Stimulated activated CD4-positive, alpha-beta T cell treated with anti-CD3 and anti-CD28 coated beads, Interleukin-1b, Interleukin-23, amount 100 ng/mL, for 24 hours (primary cell): ENCODE measurements at regions not wholly inside any gene's neighbourhood (a gene's known extent, or its start where the extent isn't known, plus 50 kb on each side); places are given as distances from the start of the nearest gene placed in this dataset.

Experiments
- DNase-seq, 4 experiments: peaks; one replicate each; pipeline ENCODE4 v3.0.0-alpha.2; 2020; ENCODE audit warnings: low read depth in 4 of 4, low spot score in 1 of 4

- DNase-seq, result no peak
These were observed 878.1 kb downstream of the NLGN4Y start for GRCh38 chrY:15402451-15402850.

DNA sequence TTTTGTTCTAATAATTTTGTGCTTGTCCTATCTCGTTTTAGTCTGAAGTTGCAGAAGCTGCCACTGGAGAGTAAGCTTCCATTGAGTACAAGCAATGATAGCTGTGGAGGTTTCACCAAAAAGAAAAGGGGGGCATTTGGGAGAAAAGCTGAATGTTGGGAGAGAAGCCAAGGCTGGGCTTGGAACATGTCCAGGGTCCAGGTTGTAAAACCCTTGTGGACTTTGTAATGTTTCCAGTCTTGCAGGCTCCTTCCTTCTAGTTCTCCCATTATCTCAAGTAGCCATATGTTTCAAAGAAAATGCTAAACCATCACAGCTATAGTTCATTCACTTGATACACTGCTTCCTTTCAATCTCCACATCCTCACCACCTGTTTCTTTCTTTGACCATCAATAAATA is 880.2 kb downstream of the NLGN4Y start:
- no peak for DNase-seq

DNA sequence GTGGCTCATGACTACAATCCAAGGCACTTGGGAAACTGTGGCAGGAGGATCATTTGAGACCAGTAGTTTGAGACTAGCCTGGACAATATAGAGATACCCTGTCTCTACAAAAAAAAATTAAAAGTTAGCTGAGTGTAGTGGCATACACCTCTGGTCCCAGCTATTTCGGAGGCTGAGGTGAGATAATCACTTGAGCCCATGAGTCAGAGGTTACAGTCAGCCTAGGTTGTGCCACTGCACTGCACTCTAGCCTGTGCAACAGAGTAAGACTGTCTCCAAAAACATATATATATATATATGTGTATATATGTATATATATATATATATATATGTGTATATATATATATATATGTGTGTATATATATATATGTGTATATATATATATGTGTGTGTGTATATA is 890.8 kb downstream of the NLGN4Y start:
- DNase-seq, result no peak

- no peak for DNase-seq
These were observed 894.3 kb downstream of the NLGN4Y start for GRCh38 chrY:15418613-15419012.

DNA sequence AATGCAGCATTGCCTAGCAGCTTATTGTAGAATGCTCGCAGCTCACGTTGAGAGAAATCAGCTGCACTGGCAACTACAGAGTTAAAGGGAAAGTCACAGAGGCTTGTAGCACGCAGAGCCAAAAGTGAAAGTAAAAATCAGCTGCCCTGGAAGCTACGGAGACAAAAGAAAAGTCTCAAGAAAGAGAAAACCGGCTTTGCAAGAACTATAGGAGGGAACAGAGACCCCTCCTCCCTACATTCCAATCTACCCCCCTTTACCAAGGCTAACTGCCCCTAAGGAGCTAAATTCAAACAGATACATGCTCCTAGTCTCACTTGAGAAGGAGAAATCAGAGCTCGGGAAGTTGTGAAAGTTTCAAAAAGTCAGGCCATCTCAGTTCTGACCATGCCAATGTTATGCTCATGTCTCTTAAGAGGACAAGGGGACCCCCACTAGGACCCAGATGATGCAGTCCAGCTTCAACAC is 900.4 kb downstream of the NLGN4Y start:
- DNase-seq, result no peak

DNA sequence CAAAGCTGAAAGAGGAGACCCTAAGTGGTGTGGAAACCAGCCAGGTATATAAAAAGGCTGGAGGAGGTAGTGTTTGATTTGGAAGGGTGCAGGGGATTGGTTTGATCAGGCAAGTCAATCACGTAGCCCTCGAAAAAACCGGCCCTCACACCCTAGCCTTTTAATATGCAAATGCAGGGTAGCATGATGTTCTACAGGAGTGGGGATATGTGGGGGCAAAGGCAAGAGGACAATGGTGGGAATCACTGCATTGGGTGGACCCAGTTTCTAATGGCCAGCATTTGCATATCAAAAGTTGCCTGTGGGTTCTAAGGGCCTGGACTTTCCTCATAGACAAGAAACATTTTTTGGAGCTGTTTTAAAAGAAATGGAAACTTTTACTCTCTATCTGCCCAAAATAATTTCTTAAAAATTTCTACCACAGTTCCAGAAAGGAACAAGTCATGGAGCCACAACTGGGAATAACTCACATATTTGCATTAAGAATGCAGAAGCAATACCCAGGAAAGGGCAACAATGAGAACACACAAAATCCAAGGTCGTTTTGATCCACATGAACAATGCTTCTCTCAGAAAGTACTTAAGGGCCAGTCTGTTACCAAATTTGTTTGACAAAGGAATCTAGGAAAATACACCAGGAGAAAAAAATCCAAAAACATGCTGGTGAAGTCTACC is 915.8 kb downstream of the NLGN4Y start:
- no peak for DNase-seq

DNA sequence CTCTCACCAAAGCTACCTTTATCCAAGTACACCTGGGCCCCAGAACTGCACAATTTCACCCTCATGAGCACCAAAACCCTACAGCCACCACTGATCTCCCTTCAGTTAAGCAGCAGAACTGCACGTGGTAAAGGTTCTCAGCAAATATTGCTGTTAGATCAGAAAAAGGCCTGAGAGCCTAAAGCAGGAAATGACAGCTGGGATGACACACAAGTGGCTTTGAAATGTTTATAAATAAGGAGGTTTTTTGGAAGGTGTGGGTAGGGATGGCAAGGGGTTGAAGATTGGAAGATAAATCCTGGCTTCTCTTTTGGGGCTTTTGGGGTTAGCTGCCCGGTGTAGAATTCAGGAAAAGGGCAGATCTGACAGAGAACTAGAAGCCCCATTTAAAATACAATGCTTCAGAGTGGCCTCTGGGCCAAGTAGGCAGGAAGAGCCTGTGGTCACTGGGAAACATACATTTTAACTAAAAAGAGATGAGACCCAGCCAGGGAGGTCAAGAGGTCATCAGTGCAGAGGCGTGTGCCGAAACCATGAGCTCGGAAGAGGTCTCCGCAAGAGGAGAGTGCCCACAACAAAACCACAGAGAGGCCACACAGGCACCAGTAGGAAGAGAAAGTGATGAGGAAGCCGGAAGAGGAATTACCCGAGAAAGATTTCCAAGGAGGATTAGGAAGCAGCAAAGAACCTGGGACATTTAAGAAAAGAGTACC is 916.5 kb downstream of the NLGN4Y start:
- DNase-seq, result no peak

DNA sequence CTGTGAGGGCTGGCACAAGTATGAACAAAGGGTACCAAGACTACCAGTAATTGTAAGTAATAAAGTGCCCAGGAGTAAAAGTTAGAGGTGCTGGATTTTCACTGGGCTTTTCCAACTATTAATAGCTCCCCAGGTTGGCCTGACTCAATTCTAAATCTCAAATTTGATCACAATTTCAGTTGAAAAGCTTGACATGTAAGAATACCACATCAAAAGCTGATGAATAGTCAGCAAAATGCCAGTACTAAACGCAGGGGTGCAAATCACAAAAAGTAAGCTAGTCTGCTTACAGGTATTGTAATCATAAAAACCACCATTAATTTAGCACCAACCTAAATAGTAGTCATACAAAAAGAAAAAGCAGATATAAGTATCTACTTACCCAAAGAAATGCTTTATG is 917.5 kb downstream of the NLGN4Y start:
- DNase-seq, result no peak

- DNase-seq, result no peak
These were observed 921.5 kb downstream of the NLGN4Y start for GRCh38 chrY:15445871-15446270.

GRCh38 chrY:15446861-15447260 is 922.5 kb downstream of the NLGN4Y start:
- DNase-seq, result no peak

GRCh38 chrY:15447959-15448358 is 923.6 kb downstream of the NLGN4Y start:
- no peak for DNase-seq

DNA sequence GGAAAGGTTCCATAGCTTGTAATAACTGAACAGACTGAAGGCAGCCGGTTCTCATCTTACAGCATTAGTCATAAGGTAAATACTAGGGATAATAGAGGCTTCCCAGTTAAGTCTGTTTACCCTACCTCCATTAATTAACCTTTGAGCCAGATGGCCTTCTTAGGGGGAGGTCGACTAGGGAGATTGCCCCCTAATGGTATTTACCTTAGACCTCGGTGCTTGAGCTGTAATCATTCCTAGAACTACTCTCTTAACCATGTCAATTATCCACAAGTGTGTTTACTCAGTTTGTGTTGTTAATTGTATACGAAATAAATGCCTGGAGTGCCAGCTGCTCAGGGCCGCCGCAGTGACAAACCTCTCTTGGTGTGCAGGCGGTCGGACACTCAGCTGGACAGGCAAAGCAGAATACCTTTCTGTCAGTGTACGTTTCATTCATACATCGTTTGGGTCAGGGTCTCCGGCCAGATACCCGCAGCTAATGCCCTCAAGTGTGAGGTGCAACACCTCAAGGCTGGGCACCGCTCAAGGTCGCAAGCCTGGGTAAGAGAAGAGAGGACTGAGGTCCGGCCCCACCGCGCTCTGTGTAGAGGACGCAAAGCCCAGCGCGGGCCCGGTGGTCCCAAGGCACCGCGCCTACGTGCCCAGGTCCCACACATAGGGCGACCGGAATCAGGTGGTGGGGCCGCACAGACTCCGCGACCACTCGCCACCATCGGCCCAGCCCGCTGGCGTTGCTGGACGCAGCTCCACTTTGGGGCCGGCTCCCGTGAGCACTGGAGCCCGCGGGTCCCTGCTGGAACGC is 931.0 kb downstream of the NLGN4Y start:
- no peak for DNase-seq

GRCh38 chrY:15455980-15456469 is 931.7 kb downstream of the NLGN4Y start:
- peak in 2 of 4 experiments; percentile 44 to 57 for DNase-seq

GRCh38 chrY:15456491-15456890 is 932.2 kb downstream of the NLGN4Y start:
- DNase-seq, result peak in 1 of 4 experiments; percentile 2

DNA sequence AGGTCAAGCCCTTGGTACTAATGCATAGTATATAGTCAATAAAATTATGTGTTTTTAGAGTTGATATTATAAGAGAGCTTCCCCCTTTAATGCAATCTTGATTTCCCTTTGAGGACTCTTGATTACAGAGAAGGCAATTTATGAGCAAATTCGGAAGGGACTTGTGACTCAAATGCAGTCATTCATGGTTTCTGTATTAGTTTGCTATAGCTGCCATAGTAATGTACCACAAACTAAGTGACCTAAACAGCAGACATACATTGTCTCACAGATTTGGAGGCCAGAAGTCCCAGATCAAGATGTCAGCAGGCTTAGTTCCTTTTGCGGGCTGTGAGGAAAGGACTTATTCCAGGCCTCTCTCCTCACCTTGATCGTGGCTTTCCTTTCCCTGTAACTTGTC is 933.4 kb downstream of the NLGN4Y start:
- DNase-seq, result no peak

GRCh38 chrY:15458426-15458825 is 934.1 kb downstream of the NLGN4Y start:
- no peak for DNase-seq

GRCh38 chrY:15465880-15466279 is 941.6 kb downstream of the NLGN4Y start:
- DNase-seq, result no peak

- DNase-seq, result no peak
These were observed 942.6 kb downstream of the NLGN4Y start for GRCh38 chrY:15466891-15467290.

DNA sequence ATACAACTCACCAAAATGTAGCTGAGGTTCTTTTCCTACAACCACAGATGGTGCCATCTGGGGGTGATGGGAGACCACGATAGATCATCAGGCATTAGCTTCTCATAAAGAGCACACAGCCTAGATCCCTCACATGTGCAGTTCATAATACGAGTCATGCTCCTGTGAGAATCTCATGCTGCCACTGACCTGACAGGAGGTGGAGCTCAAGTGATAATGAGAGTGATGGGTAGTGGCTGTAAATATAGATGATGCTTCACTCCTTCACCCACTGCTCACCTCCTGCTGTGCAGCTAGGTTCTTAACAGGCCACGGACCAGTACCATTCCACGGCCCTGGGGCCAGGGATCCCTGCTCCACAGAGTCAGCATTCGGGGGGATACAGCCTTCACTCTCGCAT is 943.8 kb downstream of the NLGN4Y start:
- DNase-seq, result no peak

DNA sequence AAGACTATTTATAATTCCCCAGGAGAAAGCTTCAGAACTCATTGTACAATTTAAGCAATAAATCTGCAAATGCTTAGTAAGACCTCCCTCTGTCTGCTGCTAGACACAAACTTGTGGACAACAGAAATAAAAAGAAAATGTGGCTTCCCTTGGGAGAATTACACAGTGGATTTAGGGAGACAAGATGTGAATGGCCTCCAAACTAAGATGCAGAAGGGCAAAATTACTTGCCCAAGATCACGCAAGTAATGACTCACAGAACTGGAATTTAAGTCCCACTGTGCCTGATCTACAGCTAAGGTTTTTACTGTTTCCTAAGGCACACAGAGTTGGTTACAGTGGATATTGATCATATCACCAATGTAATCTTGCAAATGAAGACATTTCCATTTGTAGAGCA is 947.0 kb downstream of the NLGN4Y start:
- no peak for DNase-seq

DNA sequence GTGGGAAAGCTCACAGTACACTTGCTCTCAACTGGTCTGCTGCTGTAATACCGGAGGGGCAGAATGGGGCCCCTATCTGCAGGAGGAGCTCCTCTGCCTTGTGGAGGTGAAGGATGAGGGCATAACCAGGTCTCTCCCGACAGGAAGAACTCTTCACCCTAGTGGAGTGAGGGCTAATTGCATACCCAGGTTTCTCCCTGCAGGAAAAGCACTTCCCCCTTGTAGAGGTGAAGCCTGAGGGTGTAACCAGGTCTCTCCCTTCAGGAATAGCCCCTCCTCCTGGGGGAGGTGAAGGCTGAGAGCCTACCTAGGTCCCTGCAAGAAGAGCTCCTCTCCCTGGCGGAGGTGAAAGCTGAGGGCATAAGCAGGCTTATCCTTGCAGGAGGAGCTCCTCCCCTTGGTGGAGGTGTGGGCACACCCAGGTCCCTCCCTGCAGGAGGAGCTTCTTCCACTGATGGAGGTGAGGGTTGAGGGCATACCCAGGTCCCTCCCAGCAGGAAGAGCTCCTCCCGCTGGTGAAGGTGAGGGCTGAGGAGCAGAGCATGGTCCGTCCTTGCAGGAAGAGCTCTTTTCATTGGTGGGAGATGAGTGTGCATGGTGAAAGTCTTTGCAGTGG is 954.1 kb downstream of the NLGN4Y start:
- DNase-seq, result no peak
